Activated CD8-positive, alpha-beta T cell treated with anti-CD3 and anti-CD28 coated beads for 36 hours (primary cell): ENCODE measurements at regions not wholly inside any gene's neighbourhood (a gene's known extent, or its start where the extent isn't known, plus 50 kb on each side); places are given as distances from the start of the nearest gene placed in this dataset.

Experiments
- ATAC-seq: fragments of 200-7000 bp; cut with Tn5 transposase; one replicate; pipeline ENCODE4 v1.10.0; 2021; ENCODE audit warnings: mild to moderate bottlenecking, moderate library complexity
- CTCF ChIA-PET: fragments of 350-600 bp; sonication (Branson Sonifier 250); formaldehyde crosslinking; loops from one replicate; lab custom pipeline; 2021; ENCODE audit warnings: antibody characterized with exemption; lab: Charles Lee
- POLR2A ChIA-PET: fragments of 350-600 bp; sonication (Branson Sonifier 250); formaldehyde crosslinking; loops from one replicate; lab custom pipeline; 2021; ENCODE audit warnings: antibody characterized with exemption; lab: Charles Lee
- DNase-seq: peaks from one replicate; pipeline ENCODE4 v3.0.0-alpha.2; 2020
- H3K27ac Mint-ChIP-seq: one replicate; pipeline ENCODE4 v1.8.0; 2021; ENCODE audit warnings: mild to moderate bottlenecking, mixed read lengths
- H3K27me3 Mint-ChIP-seq: one replicate; pipeline ENCODE4 v1.8.0; 2021; ENCODE audit warnings: mixed read lengths
- H3K36me3 Mint-ChIP-seq: one replicate; pipeline ENCODE4 v1.8.0; 2021; ENCODE audit warnings: low read depth, mixed read lengths
- H3K4me1 Mint-ChIP-seq: one replicate; pipeline ENCODE4 v1.8.0; 2021; ENCODE audit warnings: low read depth, mixed read lengths
- H3K4me3 Mint-ChIP-seq: one replicate; pipeline ENCODE4 v1.8.0; 2021; ENCODE audit warnings: mild to moderate bottlenecking, moderate library complexity, mixed read lengths
- H3K9me3 Mint-ChIP-seq: one replicate; pipeline ENCODE4 v1.8.0; 2021; ENCODE audit warnings: mixed read lengths
- CTCF ChIP-seq: fragments of 200-600 bp; IDR thresholded peaks from one replicate; pipeline ENCODE4 v1.8.0; 2022; ENCODE audit warnings: antibody characterized with exemption, mild to moderate bottlenecking
- intact Hi-C: fragments of 100-400 bp; cut with micrococcal nuclease; formaldehyde crosslinking; loops from one replicate; pipeline ENCODE4 v1.10.0; 2022

- no peaks in the 10 kb centered on the region for H3K4me1 Mint-ChIP-seq
- H3K36me3 Mint-ChIP-seq, result no peaks in the 10 kb centered on the region
- no peak overlapping the region for H3K27ac Mint-ChIP-seq
- ChIA-PET CTCF (no interaction called here), POLR2A (no interaction called here)
- no peak for ATAC-seq
- H3K9me3 Mint-ChIP-seq, result peaks cover 3% of the 10 kb centered on the region
- no peak overlapping the region for H3K4me3 Mint-ChIP-seq
- intact Hi-C loops, result no loop called here
- H3K27me3 Mint-ChIP-seq, result no peaks in the 10 kb centered on the region
- no peak for DNase-seq
- TF ChIP-seq CTCF, result no peak
Observed at GRCh38 chr16:61263400-61263799, 772.8 kb downstream of the CDH8 start.

- Mint-ChIP-seq H3K36me3 (no peaks in the 10 kb centered on the region), H3K4me1 (no peaks in the 10 kb centered on the region), H3K27me3 (no peaks in the 10 kb centered on the region), H3K4me3 (no peak overlapping the region), H3K9me3 (peaks cover 3% of the 10 kb centered on the region), H3K27ac (no peak overlapping the region)
- no peak for DNase-seq
- TF ChIP-seq CTCF, result no peak
- ChIA-PET CTCF (no interaction called here), POLR2A (no interaction called here)
- intact Hi-C loops, result no loop called here
- ATAC-seq, result no peak
Observed at GRCh38 chr16:61261315-61261714, 774.9 kb downstream of the CDH8 start.

- Mint-ChIP-seq H3K9me3 (peaks cover 17% of the 10 kb centered on the region), H3K36me3 (no peaks in the 10 kb centered on the region), H3K27me3 (no peaks in the 10 kb centered on the region), H3K27ac (no peak overlapping the region), H3K4me1 (no peaks in the 10 kb centered on the region), H3K4me3 (no peak overlapping the region)
- TF ChIP-seq CTCF, result no peak
- POLR2A ChIA-PET, result no interaction called here
- CTCF ChIA-PET, result no interaction called here
- no peak for DNase-seq
- intact Hi-C loops, result no loop called here
- no peak for ATAC-seq
Observed at GRCh38 chr16:61246592-61246991, 789.6 kb downstream of the CDH8 start.

- Mint-ChIP-seq H3K9me3 (peaks cover 16% of the 10 kb centered on the region), H3K27me3 (no peaks in the 10 kb centered on the region), H3K4me3 (no peak overlapping the region), H3K36me3 (no peaks in the 10 kb centered on the region), H3K27ac (no peak overlapping the region), H3K4me1 (no peaks in the 10 kb centered on the region)
- intact Hi-C loops, result no loop called here
- ChIA-PET CTCF (no interaction called here), POLR2A (interaction anchor here (0.9 kb wide), 1 partner anchor 10 kb away, joined by 3 read pairs; no protein-coding TSS in a partner anchor)
- no peak for ATAC-seq
- no peak for DNase-seq
- TF ChIP-seq CTCF, result no peak
Observed at GRCh38 chr16:61243954-61244353, 792.3 kb downstream of the CDH8 start.

GRCh38 chr16:61237884-61238485, 798.3 kb downstream of the CDH8 start:
- H3K27me3 Mint-ChIP-seq, result no peaks in the 10 kb centered on the region
- POLR2A ChIA-PET, result no interaction called here
- no peaks in the 10 kb centered on the region for H3K36me3 Mint-ChIP-seq

More at GRCh38 chr16:61237884-61238485, 798.3 kb downstream of the CDH8 start:
- ATAC-seq (no peak), DNase-seq (no peak)
- Mint-ChIP-seq H3K4me3 (no peak overlapping the region), H3K4me1 (no peaks in the 10 kb centered on the region), H3K27ac (no peak overlapping the region), H3K9me3 (peaks cover 9% of the 10 kb centered on the region)
- intact Hi-C loops, result no loop called here
- TF ChIP-seq CTCF, result no peak
- CTCF ChIA-PET, result no interaction called here
